ENCODE measurements at regions not wholly inside any gene's neighbourhood (a gene's known extent, or its start where the extent isn't known, plus 50 kb on each side); places are given as distances from the start of the nearest gene placed in this dataset.

- no peak overlapping the region for H3K4me3 ChIP-seq (ENCODE audit: low read depth, low read length)
- no peaks in the 10 kb centered on the region for H3K4me1 ChIP-seq (ENCODE audit: control insufficient read depth, insufficient read depth, low read length)
- no peaks in the 10 kb centered on the region for H3K27me3 ChIP-seq (ENCODE audit: control insufficient read depth, insufficient read depth, low read length)
- H3K9me3 ChIP-seq (ENCODE audit: control insufficient read depth, insufficient read depth, low read depth, low read length), result 0 out of 2 replicates have a peak, but pooled peaks cover 3% of the 10 kb centered on the region
- no peak overlapping the region for H3K9ac ChIP-seq (ENCODE audit: low read length)
- H3K27ac ChIP-seq (ENCODE audit: low read depth, low read length), result no peak overlapping the region
- H3K36me3 ChIP-seq (ENCODE audit: control insufficient read depth, insufficient read depth, low read length), result no peaks in the 10 kb centered on the region
Measured at GRCh38 chr5:98624145-98624880, 149.2 kb upstream of the RGMB start.

GRCh38 chr5:98627121-98627520 is 146.3 kb upstream of the RGMB start:
- Histone ChIP-seq H3K9ac (ENCODE audit: low read length) (no peak overlapping the region), H3K27me3 (ENCODE audit: control insufficient read depth, insufficient read depth, low read length) (no peaks in the 10 kb centered on the region), H3K4me1 (ENCODE audit: control insufficient read depth, insufficient read depth, low read length) (no peaks in the 10 kb centered on the region)

GRCh38 chr5:98630621-98631020 is 142.8 kb upstream of the RGMB start:
- 0 out of 2 replicates have a peak, but pooled peaks cover 4% of the 10 kb centered on the region for H3K9me3 ChIP-seq (ENCODE audit: control insufficient read depth, insufficient read depth, low read depth, low read length)
- H3K9ac ChIP-seq (ENCODE audit: low read length), result no peak overlapping the region
- no peaks in the 10 kb centered on the region for H3K27me3 ChIP-seq (ENCODE audit: control insufficient read depth, insufficient read depth, low read length)
- no peak overlapping the region for H3K4me3 ChIP-seq (ENCODE audit: low read depth, low read length)
- H3K4me1 ChIP-seq (ENCODE audit: control insufficient read depth, insufficient read depth, low read length), result peaks cover 8% of the 10 kb centered on the region
- no peak overlapping the region for H3K27ac ChIP-seq (ENCODE audit: low read depth, low read length)
- no peaks in the 10 kb centered on the region for H3K36me3 ChIP-seq (ENCODE audit: control insufficient read depth, insufficient read depth, low read length)

More at GRCh38 chr5:98627121-98627520, 146.3 kb upstream of the RGMB start:
- Histone ChIP-seq H3K9me3 (ENCODE audit: control insufficient read depth, insufficient read depth, low read depth, low read length) (0 out of 2 replicates have a peak, but pooled peaks cover 4% of the 10 kb centered on the region), H3K27ac (ENCODE audit: low read depth, low read length) (no peak overlapping the region), H3K36me3 (ENCODE audit: control insufficient read depth, insufficient read depth, low read length) (no peaks in the 10 kb centered on the region), H3K4me3 (ENCODE audit: low read depth, low read length) (no peak overlapping the region)

GRCh38 chr5:98631311-98632054 is 142.0 kb upstream of the RGMB start:
- Histone ChIP-seq H3K4me3 (ENCODE audit: low read depth, low read length) (no peak overlapping the region), H3K27me3 (ENCODE audit: control insufficient read depth, insufficient read depth, low read length) (no peaks in the 10 kb centered on the region), H3K27ac (ENCODE audit: low read depth, low read length) (no peak overlapping the region), H3K9me3 (ENCODE audit: control insufficient read depth, insufficient read depth, low read depth, low read length) (0 out of 2 replicates have a peak, but pooled peaks cover 4% of the 10 kb centered on the region), H3K9ac (ENCODE audit: low read length) (no peak overlapping the region), H3K36me3 (ENCODE audit: control insufficient read depth, insufficient read depth, low read length) (no peaks in the 10 kb centered on the region), H3K4me1 (ENCODE audit: control insufficient read depth, insufficient read depth, low read length) (peaks cover 12% of the 10 kb centered on the region)

GRCh38 chr5:98635656-98636055 is 137.8 kb upstream of the RGMB start:
- no peaks in the 10 kb centered on the region for H3K27me3 ChIP-seq (ENCODE audit: control insufficient read depth, insufficient read depth, low read length)
- no peaks in the 10 kb centered on the region for H3K9me3 ChIP-seq (ENCODE audit: control insufficient read depth, insufficient read depth, low read depth, low read length)

GRCh38 chr5:98637116-98637515 is 136.3 kb upstream of the RGMB start:
- no peak overlapping the region for H3K9ac ChIP-seq (ENCODE audit: low read length)
- no peak overlapping the region for H3K27ac ChIP-seq (ENCODE audit: low read depth, low read length)
- no peaks in the 10 kb centered on the region for H3K27me3 ChIP-seq (ENCODE audit: control insufficient read depth, insufficient read depth, low read length)
- peaks cover 19% of the 10 kb centered on the region for H3K4me1 ChIP-seq (ENCODE audit: control insufficient read depth, insufficient read depth, low read length)
- H3K36me3 ChIP-seq (ENCODE audit: control insufficient read depth, insufficient read depth, low read length), result no peaks in the 10 kb centered on the region
- H3K9me3 ChIP-seq (ENCODE audit: control insufficient read depth, insufficient read depth, low read depth, low read length), result no peaks in the 10 kb centered on the region
- no peak overlapping the region for H3K4me3 ChIP-seq (ENCODE audit: low read depth, low read length)

More at GRCh38 chr5:98635656-98636055, 137.8 kb upstream of the RGMB start:
- Histone ChIP-seq H3K9ac (ENCODE audit: low read length) (no peak overlapping the region), H3K4me3 (ENCODE audit: low read depth, low read length) (no peak overlapping the region), H3K4me1 (ENCODE audit: control insufficient read depth, insufficient read depth, low read length) (peaks cover 12% of the 10 kb centered on the region), H3K36me3 (ENCODE audit: control insufficient read depth, insufficient read depth, low read length) (no peaks in the 10 kb centered on the region), H3K27ac (ENCODE audit: low read depth, low read length) (peak overlapping the region; percentile 63)

GRCh38 chr5:98637557-98637956 is 135.9 kb upstream of the RGMB start:
- Histone ChIP-seq H3K36me3 (ENCODE audit: control insufficient read depth, insufficient read depth, low read length) (no peaks in the 10 kb centered on the region), H3K9me3 (ENCODE audit: control insufficient read depth, insufficient read depth, low read depth, low read length) (no peaks in the 10 kb centered on the region), H3K27me3 (ENCODE audit: control insufficient read depth, insufficient read depth, low read length) (no peaks in the 10 kb centered on the region), H3K4me3 (ENCODE audit: low read depth, low read length) (no peak overlapping the region), H3K27ac (ENCODE audit: low read depth, low read length) (no peak overlapping the region), H3K4me1 (ENCODE audit: control insufficient read depth, insufficient read depth, low read length) (peaks cover 19% of the 10 kb centered on the region), H3K9ac (ENCODE audit: low read length) (no peak overlapping the region)

GRCh38 chr5:98638111-98638510 is 135.4 kb upstream of the RGMB start:
- Histone ChIP-seq H3K27ac (ENCODE audit: low read depth, low read length) (no peak overlapping the region), H3K36me3 (ENCODE audit: control insufficient read depth, insufficient read depth, low read length) (no peaks in the 10 kb centered on the region), H3K9ac (ENCODE audit: low read length) (no peak overlapping the region), H3K9me3 (ENCODE audit: control insufficient read depth, insufficient read depth, low read depth, low read length) (no peaks in the 10 kb centered on the region), H3K4me1 (ENCODE audit: control insufficient read depth, insufficient read depth, low read length) (peaks cover 19% of the 10 kb centered on the region), H3K27me3 (ENCODE audit: control insufficient read depth, insufficient read depth, low read length) (no peaks in the 10 kb centered on the region), H3K4me3 (ENCODE audit: low read depth, low read length) (no peak overlapping the region)

- Histone ChIP-seq H3K27me3 (ENCODE audit: control insufficient read depth, insufficient read depth, low read length) (no peaks in the 10 kb centered on the region), H3K4me1 (ENCODE audit: control insufficient read depth, insufficient read depth, low read length) (peaks cover 19% of the 10 kb centered on the region), H3K36me3 (ENCODE audit: control insufficient read depth, insufficient read depth, low read length) (no peaks in the 10 kb centered on the region), H3K27ac (ENCODE audit: low read depth, low read length) (no peak overlapping the region), H3K4me3 (ENCODE audit: low read depth, low read length) (no peak overlapping the region), H3K9me3 (ENCODE audit: control insufficient read depth, insufficient read depth, low read depth, low read length) (no peaks in the 10 kb centered on the region), H3K9ac (ENCODE audit: low read length) (no peak overlapping the region)
Measured at GRCh38 chr5:98638701-98639100, 134.8 kb upstream of the RGMB start.

- Histone ChIP-seq H3K9me3 (ENCODE audit: control insufficient read depth, insufficient read depth, low read depth, low read length) (no peaks in the 10 kb centered on the region), H3K9ac (ENCODE audit: low read length) (no peak overlapping the region), H3K27ac (ENCODE audit: low read depth, low read length) (no peak overlapping the region), H3K36me3 (ENCODE audit: control insufficient read depth, insufficient read depth, low read length) (no peaks in the 10 kb centered on the region), H3K27me3 (ENCODE audit: control insufficient read depth, insufficient read depth, low read length) (no peaks in the 10 kb centered on the region), H3K4me3 (ENCODE audit: low read depth, low read length) (no peak overlapping the region), H3K4me1 (ENCODE audit: control insufficient read depth, insufficient read depth, low read length) (peaks cover 19% of the 10 kb centered on the region)
Measured at GRCh38 chr5:98639274-98639673, 134.2 kb upstream of the RGMB start.

- Histone ChIP-seq H3K4me3 (ENCODE audit: low read depth, low read length) (no peak overlapping the region), H3K36me3 (ENCODE audit: control insufficient read depth, insufficient read depth, low read length) (no peaks in the 10 kb centered on the region), H3K9ac (ENCODE audit: low read length) (no peak overlapping the region), H3K9me3 (ENCODE audit: control insufficient read depth, insufficient read depth, low read depth, low read length) (no peaks in the 10 kb centered on the region), H3K27me3 (ENCODE audit: control insufficient read depth, insufficient read depth, low read length) (no peaks in the 10 kb centered on the region), H3K27ac (ENCODE audit: low read depth, low read length) (no peak overlapping the region), H3K4me1 (ENCODE audit: control insufficient read depth, insufficient read depth, low read length) (peaks cover 7% of the 10 kb centered on the region)
Measured at GRCh38 chr5:98641671-98642070, 131.8 kb upstream of the RGMB start.

All from HUES6 (cell line).